ENCODE measurements at regions not wholly inside any gene's neighbourhood (a gene's known extent, or its start where the extent isn't known, plus 50 kb on each side); places are given as distances from the start of the nearest gene placed in this dataset.

DNA sequence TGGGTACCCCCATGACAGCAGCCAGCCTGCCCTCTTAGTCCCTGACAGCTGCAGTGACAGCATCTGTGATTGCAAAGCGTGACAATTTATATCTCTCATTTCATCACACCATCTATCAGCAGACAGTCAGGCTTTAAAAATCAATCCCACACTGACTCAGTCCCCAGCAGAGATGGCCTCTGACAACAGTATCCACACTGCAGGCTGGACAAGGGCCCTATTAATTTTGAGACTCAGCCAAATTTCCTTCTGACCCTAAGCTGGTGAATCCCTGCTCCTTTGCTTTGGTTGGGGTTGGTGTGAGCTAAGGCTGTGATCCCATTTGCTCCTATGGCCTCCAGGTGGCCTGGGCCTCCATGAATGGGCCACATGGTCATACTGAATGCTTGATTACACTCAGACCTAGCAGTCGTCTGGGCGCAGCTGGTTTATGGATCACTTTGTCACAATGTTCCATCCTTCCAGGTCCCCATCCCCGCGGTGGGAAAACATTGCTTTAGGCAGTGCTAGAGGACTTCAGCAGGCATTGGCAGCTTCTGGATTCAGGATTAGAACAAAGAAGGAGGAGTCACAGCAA is 68.2 kb upstream of the B3GAT1 start (continued):
- TF ChIP-seq IRF2 (CRISPR knock-in tag; IDR thresholded peaks at IDR 0.05) (no peak), ELF2 (CRISPR knock-in tag; IDR thresholded peaks at IDR 0.05) (no peak)

DNA sequence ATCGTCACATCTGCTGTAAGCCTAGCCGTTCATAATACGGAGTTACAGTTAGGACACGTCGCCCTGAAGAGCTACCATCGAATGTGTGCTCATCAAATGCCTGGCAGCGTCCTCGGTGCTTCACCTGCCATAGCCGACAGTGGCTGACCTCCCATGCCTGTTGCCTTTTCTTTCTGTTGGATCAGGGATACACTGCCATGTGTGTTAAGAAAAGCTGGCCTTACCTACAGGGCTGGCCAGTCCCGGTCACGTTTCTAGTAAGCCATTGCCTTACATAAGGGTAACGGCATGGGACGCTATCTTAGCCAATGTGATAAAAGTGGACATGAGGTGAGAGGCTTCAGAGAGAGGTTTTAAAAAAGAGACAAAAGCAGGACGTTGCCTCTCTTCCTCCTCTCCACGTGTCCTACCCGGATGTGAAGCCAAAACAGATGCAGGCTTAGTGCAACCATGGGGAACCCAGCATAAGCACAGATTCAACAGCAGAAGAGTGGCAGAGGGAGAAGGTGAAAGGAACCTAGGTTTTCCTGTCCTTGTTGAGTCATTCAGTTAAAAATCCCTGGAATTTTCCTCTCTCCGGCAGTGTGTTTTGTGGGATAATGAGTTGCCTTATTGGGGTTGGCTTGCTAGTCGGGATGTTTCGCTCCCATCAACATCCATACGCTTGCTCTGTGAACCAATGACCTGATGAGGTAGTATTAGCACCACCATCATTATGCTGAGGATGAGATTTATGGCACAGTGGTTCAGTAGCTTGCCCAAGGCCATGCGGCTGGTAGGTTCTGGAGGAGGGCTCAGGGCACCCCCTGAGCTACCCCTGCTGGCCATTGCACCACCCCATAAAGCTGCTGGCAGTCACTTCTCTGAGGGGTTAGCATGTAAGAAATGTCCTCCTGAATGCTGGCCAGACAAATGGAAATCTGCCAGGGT is 67.4 kb upstream of the B3GAT1 start:
- POLR2A ChIA-PET, result no interaction called here
- H3K27ac ChIP-seq (ENCODE audit: extremely low read depth, low read depth, low read length), result no peak overlapping the region
- H4K20me1 ChIP-seq (replicated peaks; ENCODE audit: control insufficient read depth, insufficient read depth, low read length), result no peaks in the 10 kb centered on the region
- H3K4me3 ChIP-seq, result no peak overlapping the region
- ATAC-seq (no peak), FAIRE-seq (no peak), DNase-seq (ENCODE audit: extremely low read depth in 1 of 4, low spot score in 3 of 4) (no peak)
- in situ Hi-C loops (cut with MboI) (no loop called here), intact Hi-C loops (cut with micrococcal nuclease) (no loop called here)
- BruUV-seq (replicated peaks), result no TSS peak
- no peak overlapping the region for H3K4me2 ChIP-seq (ENCODE audit: insufficient read depth, low read length)
- H3K9me3 ChIP-seq (replicated peaks; ENCODE audit: control insufficient read depth, insufficient read depth, low read depth, low read length), result no peaks in the 10 kb centered on the region
- 0 out of 5 replicates have a peak, but pooled peaks cover 0 to 6% of the 10 kb centered on the region in 2 experiments for H3K4me1 ChIP-seq (replicated peaks in 1 of 2; ENCODE audit: control insufficient read depth in 2 of 2, insufficient read depth in 2 of 2, low read length in 2 of 2)
- TF ChIP-seq ZNF76 (CRISPR knock-in tag; IDR thresholded peaks at IDR 0.05; ENCODE audit: borderline replicate concordance), result 0 out of 2 replicates have a peak, but pooled peaks have one; percentile 47
- TF ChIP-seq TEAD1 (CRISPR knock-in tag; IDR thresholded peaks at IDR 0.05), result no peak
- TF ChIP-seq, protein P1, sequence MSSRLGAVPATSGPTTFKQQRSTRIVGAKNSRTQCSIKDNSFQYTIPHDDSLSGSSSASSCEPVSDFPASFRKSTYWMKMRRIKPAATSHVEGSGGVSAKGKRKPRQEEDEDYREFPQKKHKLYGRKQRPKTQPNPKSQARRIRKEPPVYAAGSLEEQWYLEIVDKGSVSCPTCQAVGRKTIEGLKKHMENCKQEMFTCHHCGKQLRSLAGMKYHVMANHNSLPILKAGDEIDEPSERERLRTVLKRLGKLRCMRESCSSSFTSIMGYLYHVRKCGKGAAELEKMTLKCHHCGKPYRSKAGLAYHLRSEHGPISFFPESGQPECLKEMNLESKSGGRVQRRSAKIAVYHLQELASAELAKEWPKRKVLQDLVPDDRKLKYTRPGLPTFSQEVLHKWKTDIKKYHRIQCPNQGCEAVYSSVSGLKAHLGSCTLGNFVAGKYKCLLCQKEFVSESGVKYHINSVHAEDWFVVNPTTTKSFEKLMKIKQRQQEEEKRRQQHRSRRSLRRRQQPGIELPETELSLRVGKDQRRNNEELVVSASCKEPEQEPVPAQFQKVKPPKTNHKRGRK (tag; IDR thresholded peaks at IDR 0.05), result no peak
- TF ChIP-seq U2AF1 (optimal IDR thresholded peaks at IDR 0.05; ENCODE audit: low read depth, low read length), result no peak
- peaks cover 4 to 37% of the 10 kb centered on the region in 2 experiments; a peak in 3 of 5 replicates for H3K27me3 ChIP-seq (ENCODE audit: control insufficient read depth in 2 of 2, insufficient read depth in 2 of 2, low read length in 2 of 2)
- WGBS (ENCODE audit: insufficient coverage, low coverage, missing lambda C conversion rate), result 1% methylated on average over 20 of the region's 21 CpGs
- H3K36me3 ChIP-seq (ENCODE audit: control insufficient read depth, insufficient read depth, low read length), result no peaks in the 10 kb centered on the region
- CTCF ChIA-PET (ENCODE audit: low intra/inter-chr PET ratio), result no interaction called here
- no peaks in the 10 kb centered on the region for H3K9me1 ChIP-seq (ENCODE audit: control insufficient read depth, insufficient read depth, low read length)
- no peak overlapping the region for H2AFZ ChIP-seq (ENCODE audit: low read depth, low read length)
- no peak overlapping the region for H3K9ac ChIP-seq (ENCODE audit: insufficient read depth in 1 of 2, low read depth in 2 of 2, low read length in 2 of 2)
- H3K79me2 ChIP-seq (ENCODE audit: control insufficient read depth, insufficient read depth, low read length), result no peaks in the 10 kb centered on the region
